ENCODE measurements at regions not wholly inside any gene's neighbourhood (a gene's known extent, or its start where the extent isn't known, plus 50 kb on each side); places are given as distances from the start of the nearest gene placed in this dataset.

DNA sequence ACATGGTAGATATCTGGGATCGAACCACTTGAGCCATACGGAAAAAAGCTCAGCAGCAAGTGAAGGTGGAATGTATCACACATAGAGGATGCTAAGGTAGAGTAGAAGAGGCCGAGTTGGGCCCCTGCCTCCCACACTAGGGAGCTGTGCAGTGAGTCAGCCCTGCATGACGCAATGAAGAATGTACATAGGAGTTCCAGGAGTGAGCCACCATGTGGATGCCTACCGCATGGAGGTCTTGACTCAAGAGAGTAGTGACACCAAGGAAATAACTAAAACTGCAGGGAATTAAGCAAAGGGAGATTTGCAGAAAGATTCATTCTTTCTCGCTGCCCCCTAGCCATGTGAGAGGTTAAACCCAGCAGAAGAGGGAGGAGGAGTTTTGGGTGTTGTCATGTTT lies 389.6 kb upstream of the IGFBP7 start:
- Histone ChIP-seq H2AFZ (ENCODE audit: low read length) (no peak overlapping the region), H3K9me3 (ENCODE audit: low read length) (no peaks in the 10 kb centered on the region), H3K9me2 (ENCODE audit: insufficient read depth, low read length) (no peaks in the 10 kb centered on the region), H3K27ac (ENCODE audit: low read depth, low read length, poor library complexity, severe bottlenecking) (no peak overlapping the region), H3K4me1 (ENCODE audit: insufficient read depth, low read length, poor library complexity, severe bottlenecking) (no peaks in the 10 kb centered on the region), H3K4me2 (ENCODE audit: low read length) (no peak overlapping the region), H4K20me1 (ENCODE audit: insufficient read depth, low read length) (no peaks in the 10 kb centered on the region), H3K4me3 (ENCODE audit: low read depth, low read length, poor library complexity, severe bottlenecking) (no peak overlapping the region), H3K36me3 (ENCODE audit: insufficient read depth, low read length) (no peaks in the 10 kb centered on the region), H3K79me2 (ENCODE audit: insufficient read depth, low read depth, low read length) (no peaks in the 10 kb centered on the region)
- ChIA-PET POLR2A (no interaction called here), CTCF (ENCODE audit: unreplicated experiment) (no interaction called here)
- BruUV-seq (replicated peaks), result no TSS peak
- no peak for TF ChIP-seq EZH2phosphoT487 (IDR thresholded peaks at IDR 0.05; ENCODE audit: borderline replicate concordance, low read depth, low read length)
- TF ChIP-seq, protein P1, sequence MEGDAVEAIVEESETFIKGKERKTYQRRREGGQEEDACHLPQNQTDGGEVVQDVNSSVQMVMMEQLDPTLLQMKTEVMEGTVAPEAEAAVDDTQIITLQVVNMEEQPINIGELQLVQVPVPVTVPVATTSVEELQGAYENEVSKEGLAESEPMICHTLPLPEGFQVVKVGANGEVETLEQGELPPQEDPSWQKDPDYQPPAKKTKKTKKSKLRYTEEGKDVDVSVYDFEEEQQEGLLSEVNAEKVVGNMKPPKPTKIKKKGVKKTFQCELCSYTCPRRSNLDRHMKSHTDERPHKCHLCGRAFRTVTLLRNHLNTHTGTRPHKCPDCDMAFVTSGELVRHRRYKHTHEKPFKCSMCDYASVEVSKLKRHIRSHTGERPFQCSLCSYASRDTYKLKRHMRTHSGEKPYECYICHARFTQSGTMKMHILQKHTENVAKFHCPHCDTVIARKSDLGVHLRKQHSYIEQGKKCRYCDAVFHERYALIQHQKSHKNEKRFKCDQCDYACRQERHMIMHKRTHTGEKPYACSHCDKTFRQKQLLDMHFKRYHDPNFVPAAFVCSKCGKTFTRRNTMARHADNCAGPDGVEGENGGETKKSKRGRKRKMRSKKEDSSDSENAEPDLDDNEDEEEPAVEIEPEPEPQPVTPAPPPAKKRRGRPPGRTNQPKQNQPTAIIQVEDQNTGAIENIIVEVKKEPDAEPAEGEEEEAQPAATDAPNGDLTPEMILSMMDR (conservative IDR thresholded peaks at IDR 0.05; ENCODE audit: low read length), result no peak
- intact Hi-C loops (cut with micrococcal nuclease; ENCODE audit: unreplicated experiment), result no loop called here
- no peak for DNase-seq (ENCODE audit: low spot score)

DNA sequence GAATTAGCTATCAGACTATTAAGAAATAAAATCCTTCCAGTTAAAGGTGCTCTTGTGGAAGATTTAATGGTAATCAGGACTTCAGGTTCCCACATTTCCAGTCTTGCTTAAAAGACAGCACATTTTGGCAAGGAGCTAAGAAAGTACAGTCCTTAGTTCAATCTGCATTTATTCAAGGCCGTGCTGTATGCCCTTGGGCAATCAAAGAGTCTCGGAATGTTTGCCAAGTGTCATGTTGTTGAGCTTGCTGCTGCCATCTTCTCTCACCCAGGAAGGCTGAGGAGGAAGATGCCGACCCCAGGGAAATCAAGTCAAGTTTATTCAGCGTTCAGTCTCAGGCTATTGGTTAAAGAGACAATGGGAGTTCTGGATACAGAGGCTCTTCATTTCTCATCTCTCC lies 388.1 kb upstream of the IGFBP7 start:
- no peak overlapping the region for H3K4me2 ChIP-seq (ENCODE audit: low read length)
- ChIA-PET POLR2A (no interaction called here), CTCF (ENCODE audit: unreplicated experiment) (no interaction called here)
- no peaks in the 10 kb centered on the region for H4K20me1 ChIP-seq (ENCODE audit: insufficient read depth, low read length)
- BruUV-seq (replicated peaks), result no TSS peak
- TF ChIP-seq, protein P1 (conservative IDR thresholded peaks at IDR 0.05; ENCODE audit: low read length), result no peak
- no peak for TF ChIP-seq EZH2phosphoT487 (IDR thresholded peaks at IDR 0.05; ENCODE audit: borderline replicate concordance, low read depth, low read length)
- no peak overlapping the region for H3K27ac ChIP-seq (ENCODE audit: low read depth, low read length, poor library complexity, severe bottlenecking)
- H3K36me3 ChIP-seq (ENCODE audit: insufficient read depth, low read length), result no peaks in the 10 kb centered on the region
- H3K4me1 ChIP-seq (ENCODE audit: insufficient read depth, low read length, poor library complexity, severe bottlenecking), result no peaks in the 10 kb centered on the region
- H3K79me2 ChIP-seq (ENCODE audit: insufficient read depth, low read depth, low read length), result no peaks in the 10 kb centered on the region
- no peak for DNase-seq (ENCODE audit: low spot score)
- no peaks in the 10 kb centered on the region for H3K9me2 ChIP-seq (ENCODE audit: insufficient read depth, low read length)
- intact Hi-C loops (cut with micrococcal nuclease; ENCODE audit: unreplicated experiment), result no loop called here
- H3K9me3 ChIP-seq (ENCODE audit: low read length), result no peaks in the 10 kb centered on the region
- H3K4me3 ChIP-seq (ENCODE audit: low read depth, low read length, poor library complexity, severe bottlenecking), result no peak overlapping the region
- H2AFZ ChIP-seq (ENCODE audit: low read length), result no peak overlapping the region

DNA sequence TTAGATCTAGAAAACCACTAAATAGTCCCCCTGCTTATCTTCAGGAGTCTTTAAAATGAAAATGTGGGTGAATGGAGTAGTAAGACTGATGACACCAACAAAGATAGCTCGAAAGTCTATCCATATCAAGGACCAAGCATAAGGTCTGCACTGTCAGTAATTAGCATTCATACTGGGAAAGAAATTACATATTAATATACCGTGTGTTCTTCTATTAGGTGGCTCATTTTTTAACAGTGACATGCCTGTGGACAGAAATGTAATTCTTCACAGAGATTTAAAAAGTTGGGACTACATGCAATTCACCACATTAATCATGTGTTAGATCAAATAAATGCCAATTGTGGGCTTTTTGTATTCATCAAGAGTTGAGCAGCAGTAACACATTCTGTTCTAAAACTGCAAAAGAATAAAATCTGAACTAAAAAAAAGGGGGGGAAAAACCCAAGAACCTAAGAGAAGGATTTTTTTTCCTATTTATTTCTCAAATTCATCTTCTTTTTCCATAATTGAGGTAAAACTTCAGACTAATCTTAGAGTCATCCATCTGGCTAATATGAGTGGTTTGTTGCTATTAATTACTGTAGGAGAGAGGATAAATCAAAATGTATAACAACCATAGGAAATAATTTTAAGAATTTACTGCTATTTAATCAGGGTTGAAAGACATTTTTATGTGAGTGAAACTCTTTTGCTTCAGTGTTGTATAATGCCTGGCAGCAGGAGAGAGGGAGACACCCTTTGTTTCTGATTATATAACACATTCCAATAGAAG lies 386.7 kb upstream of the IGFBP7 start:
- ChIA-PET POLR2A (no interaction called here), CTCF (ENCODE audit: unreplicated experiment) (no interaction called here)
- Histone ChIP-seq H2AFZ (ENCODE audit: low read length) (no peak overlapping the region), H3K9me2 (ENCODE audit: insufficient read depth, low read length) (no peaks in the 10 kb centered on the region), H3K27ac (ENCODE audit: low read depth, low read length, poor library complexity, severe bottlenecking) (no peak overlapping the region), H3K4me3 (ENCODE audit: low read depth, low read length, poor library complexity, severe bottlenecking) (no peak overlapping the region), H3K79me2 (ENCODE audit: insufficient read depth, low read depth, low read length) (no peaks in the 10 kb centered on the region), H3K4me1 (ENCODE audit: insufficient read depth, low read length, poor library complexity, severe bottlenecking) (no peaks in the 10 kb centered on the region), H3K36me3 (ENCODE audit: insufficient read depth, low read length) (no peaks in the 10 kb centered on the region), H3K4me2 (ENCODE audit: low read length) (no peak overlapping the region), H4K20me1 (ENCODE audit: insufficient read depth, low read length) (no peaks in the 10 kb centered on the region), H3K9me3 (ENCODE audit: low read length) (no peaks in the 10 kb centered on the region)
- no peak for DNase-seq (ENCODE audit: low spot score)
- no TSS peak for BruUV-seq (replicated peaks)
- intact Hi-C loops (cut with micrococcal nuclease; ENCODE audit: unreplicated experiment), result no loop called here
- TF ChIP-seq EZH2phosphoT487 (IDR thresholded peaks at IDR 0.05; ENCODE audit: borderline replicate concordance, low read depth, low read length), result no peak
- TF ChIP-seq, protein P1 (conservative IDR thresholded peaks at IDR 0.05; ENCODE audit: low read length), result no peak
